ENCODE measurements at regions not wholly inside any gene's neighbourhood (a gene's known extent, or its start where the extent isn't known, plus 50 kb on each side); places are given as distances from the start of the nearest gene placed in this dataset.

DNA sequence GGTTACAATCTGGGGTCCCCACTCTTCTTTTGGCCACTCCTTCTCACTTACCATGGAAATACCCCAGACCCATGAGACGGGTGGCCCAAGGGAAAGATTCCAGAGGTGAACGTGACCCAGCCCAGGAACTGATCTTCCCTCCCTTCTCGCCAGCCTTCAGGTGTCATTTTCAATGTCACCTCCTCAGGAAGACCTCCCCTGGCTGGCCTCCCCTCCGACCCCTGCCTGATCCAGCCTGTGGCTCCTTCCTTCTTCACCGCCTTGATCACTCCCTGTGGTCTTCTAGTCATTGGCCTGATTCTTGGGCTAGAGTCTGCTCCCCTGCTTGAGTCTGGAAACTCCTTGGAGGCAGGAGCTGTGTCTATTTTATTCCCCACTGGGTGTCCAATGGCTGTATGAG, 146.1 kb downstream of the SMAD6 start:
- no peak overlapping the region for H3K4me3 ChIP-seq
- H3K4me2 ChIP-seq: no peak overlapping the region
- H3K27ac ChIP-seq: no peak overlapping the region
- no peak for TF ChIP-seq Cebpa-rat (IDR thresholded peaks at IDR 0.05)
- peaks cover 17% of the 10 kb centered on the region for H4K20me1 ChIP-seq
- no peaks in the 10 kb centered on the region for H3K9me3 ChIP-seq
- peaks cover 15% of the 10 kb centered on the region for H3K4me1 ChIP-seq
- H3K27me3 ChIP-seq: peaks cover 27% of the 10 kb centered on the region
- H3K9ac ChIP-seq: no peak overlapping the region
- no peaks in the 10 kb centered on the region for H3K36me3 ChIP-seq

DNA sequence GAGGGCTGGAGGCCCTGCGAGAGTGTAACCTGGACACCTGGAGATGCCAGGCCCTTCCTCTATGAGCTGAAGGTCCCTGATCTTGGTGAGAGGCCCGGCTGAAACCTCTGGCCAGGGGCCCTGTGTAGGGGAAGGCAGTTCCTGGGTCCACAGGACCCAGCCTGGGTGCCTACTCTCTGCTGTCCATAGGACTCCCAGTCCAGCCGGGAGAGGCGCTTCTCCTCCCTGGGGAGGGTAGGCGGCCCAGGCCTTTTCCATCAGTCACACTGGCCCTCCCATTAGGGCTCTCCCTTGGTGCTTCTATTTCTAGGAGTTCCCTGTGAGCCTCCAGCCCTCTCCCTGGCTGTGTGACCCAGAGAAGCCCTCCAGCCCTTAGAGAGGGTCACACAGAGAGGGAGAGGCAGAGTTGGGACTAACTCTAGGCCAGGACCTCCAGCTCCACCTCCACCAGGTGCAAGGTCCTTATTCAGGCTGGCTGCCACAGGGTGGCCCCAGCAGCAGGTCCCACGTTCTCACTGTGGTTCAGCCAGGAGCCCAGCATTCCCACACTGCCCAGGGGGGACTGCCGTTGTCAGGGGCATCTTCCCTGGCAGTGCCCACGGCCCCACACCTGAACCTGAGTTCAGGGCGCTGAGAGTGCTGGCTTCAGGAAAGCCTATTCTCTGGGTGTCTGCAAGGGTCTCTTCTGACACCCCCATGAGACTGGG, 146.8 kb downstream of the SMAD6 start:
- Histone ChIP-seq H3K4me1 (peaks cover 15% of the 10 kb centered on the region), H3K9me3 (no peaks in the 10 kb centered on the region), H3K36me3 (no peaks in the 10 kb centered on the region), H3K9ac (no peak overlapping the region), H3K4me3 (no peak overlapping the region), H3K27me3 (peaks cover 20% of the 10 kb centered on the region), H3K27ac (no peak overlapping the region), H3K4me2 (no peak overlapping the region), H4K20me1 (peaks cover 10% of the 10 kb centered on the region; the same call in 1 of the 2 replicates)
- TF ChIP-seq Cebpa-rat (IDR thresholded peaks at IDR 0.05): no peak

DNA sequence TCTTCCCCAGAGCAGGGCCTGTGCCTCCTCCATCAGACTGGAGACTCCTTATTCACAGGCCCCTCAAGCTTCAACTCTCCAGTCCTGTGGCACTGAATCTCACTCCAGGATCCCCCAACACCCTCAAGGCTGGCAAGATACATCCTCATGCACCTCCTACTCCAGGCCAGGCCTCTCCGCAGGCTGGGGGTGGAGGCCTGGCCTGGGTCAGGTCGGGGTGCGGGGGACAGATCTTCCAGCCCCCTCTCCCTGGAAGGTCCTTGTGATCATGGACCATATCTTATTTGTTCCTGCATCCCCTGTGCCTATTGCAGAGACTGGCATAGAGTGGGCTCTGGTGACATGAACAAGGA, 147.3 kb downstream of the SMAD6 start:
- peaks cover 15% of the 10 kb centered on the region for H3K27me3 ChIP-seq
- no peak overlapping the region for H3K9ac ChIP-seq
- H3K27ac ChIP-seq: no peak overlapping the region
- H3K4me1 ChIP-seq: peaks cover 15% of the 10 kb centered on the region
- no peak for TF ChIP-seq Cebpa-rat (IDR thresholded peaks at IDR 0.05)
- H3K4me3 ChIP-seq: no peak overlapping the region
- H3K36me3 ChIP-seq: no peaks in the 10 kb centered on the region
- peaks cover 5% of the 10 kb centered on the region; the same call in 1 of the 2 replicates for H4K20me1 ChIP-seq
- H3K9me3 ChIP-seq: no peaks in the 10 kb centered on the region
- no peak overlapping the region for H3K4me2 ChIP-seq

DNA sequence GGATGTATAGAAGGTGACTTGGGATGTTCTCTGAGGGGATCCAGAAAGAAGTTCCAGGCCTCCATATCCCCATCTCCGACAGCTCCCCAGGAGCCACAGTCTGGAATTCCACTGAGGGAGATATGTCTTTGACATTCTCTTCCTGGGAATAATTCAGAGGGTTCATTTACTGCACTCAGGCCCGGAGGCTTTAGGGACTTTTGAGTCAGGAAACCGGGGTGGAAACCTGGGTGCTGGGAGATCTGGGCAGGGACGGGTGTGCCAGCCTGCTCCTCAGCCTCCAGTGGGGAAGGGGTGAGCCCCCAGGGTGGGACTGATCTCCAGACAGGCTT, 147.7 kb downstream of the SMAD6 start:
- Histone ChIP-seq H3K9ac (no peak overlapping the region), H3K27ac (no peak overlapping the region), H3K27me3 (peaks cover 11% of the 10 kb centered on the region), H3K9me3 (no peaks in the 10 kb centered on the region), H3K4me3 (no peak overlapping the region), H3K4me1 (peaks cover 15% of the 10 kb centered on the region), H3K4me2 (no peak overlapping the region), H4K20me1 (peaks cover 1% of the 10 kb centered on the region; the same call in 1 of the 2 replicates), H3K36me3 (no peaks in the 10 kb centered on the region)
- TF ChIP-seq Cebpa-rat (IDR thresholded peaks at IDR 0.05): no peak

DNA sequence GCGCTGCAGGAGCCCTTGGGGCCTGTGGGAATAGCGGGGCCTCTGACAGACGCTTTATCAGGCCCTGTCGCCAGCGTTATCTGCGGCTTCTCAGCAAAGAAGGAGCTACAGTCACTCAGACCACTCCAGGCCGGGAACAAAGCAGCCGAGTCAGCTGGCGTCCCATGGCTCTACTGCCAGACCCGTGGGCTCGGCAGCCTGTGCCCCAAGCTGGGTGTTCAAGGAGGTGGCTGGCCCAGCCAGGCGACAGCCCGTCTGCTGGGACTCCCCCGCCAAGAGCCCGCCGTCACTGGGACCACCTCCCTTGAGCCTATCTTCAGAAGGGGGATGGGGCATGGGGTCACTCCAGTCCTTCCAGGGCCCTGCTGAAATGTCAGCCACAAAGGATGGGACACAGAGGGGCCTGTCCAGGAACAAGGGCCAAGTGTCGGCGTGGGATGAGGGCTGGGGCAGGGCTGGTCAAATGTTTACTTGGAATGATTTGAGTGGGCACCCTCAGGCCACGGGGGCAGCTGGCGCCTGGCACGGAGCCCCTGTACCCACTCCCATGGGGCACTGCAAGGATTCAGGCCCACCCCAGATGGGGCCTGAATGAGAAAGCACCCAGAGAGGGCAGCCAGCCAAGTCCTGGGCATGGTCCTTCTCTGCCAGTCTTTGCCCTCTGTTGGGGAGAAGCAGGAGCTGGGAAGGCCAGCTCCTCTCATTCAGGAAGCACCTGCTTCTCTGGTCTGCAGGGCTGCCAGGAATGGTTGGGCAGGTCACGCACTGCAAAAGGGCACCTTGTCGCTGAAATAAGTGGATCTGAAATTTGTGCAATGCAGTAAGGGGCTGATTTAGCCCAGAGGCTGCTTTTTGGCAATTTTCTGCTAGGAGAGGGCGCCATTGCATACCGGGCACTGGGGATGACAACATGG, 148.3 kb downstream of the SMAD6 start:
- Histone ChIP-seq H3K27ac (no peak overlapping the region), H3K4me2 (peak overlapping the region; percentile 61), H3K36me3 (no peaks in the 10 kb centered on the region), H4K20me1 (no peaks in the 10 kb centered on the region), H3K9ac (no peak overlapping the region), H3K27me3 (peaks cover 5% of the 10 kb centered on the region; the same call in 1 of the 2 replicates), H3K4me1 (peaks cover 15% of the 10 kb centered on the region), H3K9me3 (no peaks in the 10 kb centered on the region), H3K4me3 (no peak overlapping the region)
- TF ChIP-seq Cebpa-rat (IDR thresholded peaks at IDR 0.05): no peak

DNA sequence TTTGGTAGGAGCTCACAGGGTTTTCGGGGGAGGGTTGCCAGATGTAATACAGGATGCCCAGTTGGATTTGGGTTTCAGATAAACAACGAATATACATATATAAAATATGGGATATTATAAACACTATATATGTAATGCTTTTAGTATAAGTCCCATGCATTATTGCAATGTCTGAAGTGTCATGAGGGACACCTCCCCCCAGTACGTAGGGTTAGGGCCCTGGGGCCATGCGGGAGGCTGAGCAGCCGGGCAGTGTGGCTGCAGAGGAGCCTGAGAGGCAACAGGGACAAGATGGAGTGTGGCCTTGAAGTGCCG, 148.9 kb downstream of the SMAD6 start:
- H3K27me3 ChIP-seq: 0 out of 2 replicates have a peak, but pooled peaks cover under 1% of the 10 kb centered on the region
- H3K27ac ChIP-seq: no peak overlapping the region
- peaks cover 15% of the 10 kb centered on the region for H3K4me1 ChIP-seq
- peak overlapping the region; percentile 61 for H3K4me2 ChIP-seq
- H3K9me3 ChIP-seq: no peaks in the 10 kb centered on the region
- no peaks in the 10 kb centered on the region for H4K20me1 ChIP-seq
- no peak overlapping the region for H3K9ac ChIP-seq
- no peaks in the 10 kb centered on the region for H3K36me3 ChIP-seq
- no peak overlapping the region for H3K4me3 ChIP-seq
- no peak for TF ChIP-seq Cebpa-rat (IDR thresholded peaks at IDR 0.05)

DNA sequence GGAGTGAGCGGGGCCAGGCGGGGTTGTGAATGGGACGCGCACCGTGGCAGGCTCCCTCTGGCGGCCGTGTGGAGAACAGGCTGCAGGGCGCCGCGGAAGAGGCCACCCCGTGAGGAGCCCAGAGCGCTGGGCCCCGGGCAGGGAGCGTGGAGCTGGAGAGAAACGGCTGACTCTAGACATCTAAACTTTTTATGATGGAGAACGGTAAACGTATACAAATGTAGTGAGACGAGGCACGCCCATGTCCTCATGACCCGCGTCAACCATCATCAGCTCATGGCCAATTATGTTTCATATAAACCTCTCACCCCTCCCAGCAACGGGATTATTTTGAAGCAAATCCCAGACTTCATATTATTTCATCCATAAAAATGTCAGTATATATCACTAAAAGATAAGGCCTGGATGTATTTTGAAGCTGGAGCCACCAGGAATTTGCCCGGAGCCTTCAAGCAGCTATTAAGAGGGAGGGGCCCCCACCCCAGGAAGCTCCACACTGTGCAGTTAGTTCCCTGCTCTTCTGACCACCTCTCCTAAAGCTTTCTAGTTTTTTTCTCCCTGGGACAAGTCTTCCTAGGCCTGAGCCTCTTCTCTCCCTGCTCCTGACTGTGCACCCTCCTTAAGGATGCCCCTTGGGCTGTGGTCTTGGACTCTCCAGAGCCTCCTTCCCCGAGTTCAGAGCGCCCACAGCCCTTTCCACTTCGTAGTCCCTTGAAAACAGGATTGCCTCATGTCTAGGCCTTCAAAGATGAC, 149.5 kb downstream of the SMAD6 start:
- H3K36me3 ChIP-seq: no peaks in the 10 kb centered on the region
- no peaks in the 10 kb centered on the region for H3K9me3 ChIP-seq
- H3K27ac ChIP-seq: no peak overlapping the region
- H3K4me3 ChIP-seq: no peak overlapping the region
- no peaks in the 10 kb centered on the region for H4K20me1 ChIP-seq
- H3K27me3 ChIP-seq: no peaks in the 10 kb centered on the region
- peak overlapping the region; percentile 61 for H3K4me2 ChIP-seq
- H3K4me1 ChIP-seq: peaks cover 15% of the 10 kb centered on the region
- no peak for TF ChIP-seq Cebpa-rat (IDR thresholded peaks at IDR 0.05)
- H3K9ac ChIP-seq: no peak overlapping the region

DNA sequence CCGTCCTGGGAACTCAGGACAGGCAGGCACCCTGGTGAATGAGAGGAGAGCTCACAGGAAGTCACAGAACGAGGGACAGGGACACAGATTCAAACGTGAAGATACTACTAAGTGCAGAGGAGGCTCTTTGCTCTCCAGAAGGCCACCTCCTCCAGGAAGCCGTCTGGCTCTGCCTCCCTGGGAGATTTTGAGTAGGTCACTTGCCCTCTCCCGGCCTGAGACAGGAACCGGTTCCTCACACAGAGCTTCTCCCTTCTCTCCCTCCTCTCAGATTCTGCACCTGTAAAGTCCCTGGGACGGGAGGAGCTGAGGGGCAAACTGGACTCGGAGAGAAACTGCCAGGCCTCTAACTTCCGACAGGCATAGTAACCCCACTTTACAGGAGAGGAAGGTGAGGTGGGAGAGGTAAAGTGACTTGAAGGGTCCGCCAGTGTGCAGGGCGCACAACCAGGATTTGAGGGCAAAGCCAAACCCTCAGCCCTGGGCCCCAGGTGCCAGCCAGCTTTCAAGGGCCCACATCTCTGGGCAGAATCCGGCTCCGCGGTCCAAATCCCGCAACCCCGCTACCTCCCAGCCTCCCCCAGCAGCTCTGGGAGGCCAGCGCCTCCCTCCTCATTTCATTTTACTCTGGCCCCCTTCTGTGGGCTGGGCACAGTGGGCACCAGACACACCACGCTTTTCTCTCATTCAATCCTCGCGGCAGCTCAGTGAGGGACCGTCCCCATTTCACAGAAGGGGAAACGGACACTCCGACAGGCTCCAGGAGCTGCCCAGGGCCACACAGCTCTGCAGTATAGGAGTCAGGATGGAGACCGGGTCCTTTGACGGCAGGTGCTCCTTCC, 150.2 kb downstream of the SMAD6 start:
- Histone ChIP-seq H3K27ac (no peak overlapping the region), H4K20me1 (no peaks in the 10 kb centered on the region), H3K4me2 (no peak overlapping the region), H3K27me3 (no peaks in the 10 kb centered on the region), H3K9me3 (no peaks in the 10 kb centered on the region), H3K9ac (no peak overlapping the region), H3K4me3 (no peak overlapping the region), H3K36me3 (no peaks in the 10 kb centered on the region), H3K4me1 (peaks cover 15% of the 10 kb centered on the region)
- no peak for TF ChIP-seq Cebpa-rat (IDR thresholded peaks at IDR 0.05)

Data from BLaER1 (cell line).